T-cell (primary cell): ENCODE measurements at regions not wholly inside any gene's neighbourhood (a gene's known extent, or its start where the extent isn't known, plus 50 kb on each side); places are given as distances from the start of the nearest gene placed in this dataset.

Experiments
- ATAC-seq, 4 experiments: fragments of 200-7000 bp in 3 of 4; fragments of 150-1000 bp in 1 of 4; cut with Tn5 transposase; replicated peaks in 1 of 4; 1 replicate in 3 of 4; 2 replicates in 1 of 4; pipeline ENCODE4 v1.10.0; 2021; ENCODE audit warnings: moderate library complexity in 3 of 4, mild to moderate bottlenecking in 2 of 4, moderate number of reproducible peaks in 1 of 4
- CTCF ChIA-PET, 2 donors: fragments of 300-600 bp; sonication (Branson Sonifier 250); formaldehyde crosslinking; loops; one replicate each; lab custom pipeline; 2022; ENCODE audit warnings: antibody characterized with exemption in 2 of 2; lab: Charles Lee
- POLR2A ChIA-PET, 2 donors: fragments of 300-600 bp; sonication (Branson Sonifier 250); formaldehyde crosslinking; loops; one replicate each; lab custom pipeline; 2022; ENCODE audit warnings: antibody characterized with exemption in 2 of 2; lab: Charles Lee
- DNase-seq, 35 experiments: peaks; one replicate each; pipeline versions ENCODE4 v3.0.0 to v3.0.0-alpha.2; 2013 to 2023
- H3K27ac ChIP-seq: one replicate; pipeline ENCODE4 v1.5.1; 2013; ENCODE audit warnings: low read length
- H3K27me3 ChIP-seq, 2 experiments: replicated peaks in 1 of 2; 1 replicate in 1 of 2; 2 replicates in 1 of 2; pipeline versions ENCODE4 v1.6.1 to v1.7.0; 2013; ENCODE audit warnings: low read length in 1 of 2, mixed read lengths in 1 of 2; ENCODE audit not compliant: control insufficient read depth in 2 of 2, insufficient read depth in 2 of 2; ENCODE audit errors: extremely low read depth in 1 of 2
- H3K36me3 ChIP-seq, 2 donors: 1 replicate in 1 of 2; 2 replicates in 1 of 2; pipeline versions ENCODE4 v1.6.1 to v1.7.0; 2013; ENCODE audit warnings: low read length in 1 of 2; ENCODE audit not compliant: control insufficient read depth in 2 of 2, insufficient read depth in 1 of 2; ENCODE audit errors: extremely low read depth in 1 of 2
- H3K4me1 ChIP-seq, 2 experiments: 1 replicate in 1 of 2; 2 replicates in 1 of 2; pipeline versions ENCODE4 v1.6.1 to v1.7.0; 2013; ENCODE audit warnings: low read length in 2 of 2, mixed read lengths in 1 of 2; ENCODE audit not compliant: insufficient read depth in 2 of 2, control insufficient read depth in 1 of 2; ENCODE audit errors: extremely low read depth in 1 of 2
- H3K4me3 ChIP-seq, 2 donors: 1 replicate in 1 of 2; 2 replicates in 1 of 2; pipeline versions ENCODE4 v1.5.1 to v1.7.0; 2013; ENCODE audit warnings: mild to moderate bottlenecking in 2 of 2, low read length in 1 of 2, moderate library complexity in 1 of 2; ENCODE audit not compliant: control insufficient read depth in 1 of 2; ENCODE audit errors: extremely low read depth in 1 of 2
- H3K9me3 ChIP-seq: 2 replicates; pipeline ENCODE4 v1.7.0; 2013
- H3K27ac Mint-ChIP-seq, 2 donors: one replicate each; pipeline ENCODE4 v1.8.0; 2020 to 2021; ENCODE audit warnings: mild to moderate bottlenecking in 2 of 2, mixed read lengths in 2 of 2
- H3K27me3 Mint-ChIP-seq, 2 donors: one replicate each; pipeline ENCODE4 v1.8.0; 2021 to 2022; ENCODE audit warnings: mixed read lengths in 2 of 2
- H3K36me3 Mint-ChIP-seq: one replicate; pipeline ENCODE4 v1.8.0; 2021; ENCODE audit warnings: mixed read lengths
- H3K4me1 Mint-ChIP-seq, 3 donors: one replicate each; pipeline ENCODE4 v1.8.0; 2020 to 2022; ENCODE audit warnings: mixed read lengths in 3 of 3, mild to moderate bottlenecking in 1 of 3
- H3K4me3 Mint-ChIP-seq, 3 donors: one replicate each; pipeline ENCODE4 v1.8.0; 2020 to 2022; ENCODE audit warnings: mild to moderate bottlenecking in 3 of 3, mixed read lengths in 3 of 3, moderate library complexity in 3 of 3
- H3K9me3 Mint-ChIP-seq, 3 donors: one replicate each; pipeline ENCODE4 v1.8.0; 2020 to 2022; ENCODE audit warnings: mixed read lengths in 3 of 3
- WGBS: methylation state at CpG from one replicate; pipeline ENCODE4 v1.1.5; 2013; ENCODE audit warnings: missing lambda C conversion rate; ENCODE audit not compliant: insufficient coverage; 5-methylcytosine and 5-hydroxymethylcytosine counted together

DNA sequence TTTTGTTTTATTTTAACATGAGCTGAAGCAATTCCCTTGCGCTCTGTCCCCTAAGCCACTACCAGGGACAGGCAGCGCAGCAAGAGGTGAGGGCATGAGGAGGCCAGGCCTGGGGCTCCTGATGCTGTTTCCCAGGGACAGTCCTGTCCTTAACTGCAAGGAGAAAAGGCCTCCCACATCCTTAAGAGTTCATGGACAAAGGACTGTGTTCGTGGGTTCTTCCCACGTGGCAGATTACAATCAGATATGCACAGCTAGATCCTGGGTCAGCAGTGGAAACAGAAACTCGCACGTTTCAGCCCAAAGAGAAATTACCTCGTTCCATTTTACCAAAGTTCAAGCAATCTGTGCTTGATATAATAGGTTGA is 85.8 kb downstream of the MIS18A start:
- H3K4me3 Mint-ChIP-seq, result no peak overlapping the region
- H3K4me1 Mint-ChIP-seq, result no peaks in the 10 kb centered on the region
- Histone ChIP-seq H3K4me3 (no peak overlapping the region), H3K4me1 (no peaks in the 10 kb centered on the region), H3K27me3 (peaks cover 0 to 12% of the 10 kb centered on the region in 2 experiments), H3K27ac (no peak overlapping the region), H3K36me3 (no peaks in the 10 kb centered on the region), H3K9me3 (no peaks in the 10 kb centered on the region)
- ATAC-seq (no peak), DNase-seq (no peak)
- H3K27ac Mint-ChIP-seq, result no peak overlapping the region
- H3K9me3 Mint-ChIP-seq, result no peaks in the 10 kb centered on the region
- H3K36me3 Mint-ChIP-seq, result peaks cover 3% of the 10 kb centered on the region
- H3K27me3 Mint-ChIP-seq, result peaks cover 15 to 20% of the 10 kb centered on the region in 2 donors
- CTCF ChIA-PET, result no interaction called here
- POLR2A ChIA-PET, result interaction anchor here in 1 of 2 donors (0.5 kb wide), 1 partner anchor 33 kb away, joined by 4 read pairs; no protein-coding TSS in a partner anchor
- 65% methylated on average over 4 of the region's 7 CpGs for WGBS

DNA sequence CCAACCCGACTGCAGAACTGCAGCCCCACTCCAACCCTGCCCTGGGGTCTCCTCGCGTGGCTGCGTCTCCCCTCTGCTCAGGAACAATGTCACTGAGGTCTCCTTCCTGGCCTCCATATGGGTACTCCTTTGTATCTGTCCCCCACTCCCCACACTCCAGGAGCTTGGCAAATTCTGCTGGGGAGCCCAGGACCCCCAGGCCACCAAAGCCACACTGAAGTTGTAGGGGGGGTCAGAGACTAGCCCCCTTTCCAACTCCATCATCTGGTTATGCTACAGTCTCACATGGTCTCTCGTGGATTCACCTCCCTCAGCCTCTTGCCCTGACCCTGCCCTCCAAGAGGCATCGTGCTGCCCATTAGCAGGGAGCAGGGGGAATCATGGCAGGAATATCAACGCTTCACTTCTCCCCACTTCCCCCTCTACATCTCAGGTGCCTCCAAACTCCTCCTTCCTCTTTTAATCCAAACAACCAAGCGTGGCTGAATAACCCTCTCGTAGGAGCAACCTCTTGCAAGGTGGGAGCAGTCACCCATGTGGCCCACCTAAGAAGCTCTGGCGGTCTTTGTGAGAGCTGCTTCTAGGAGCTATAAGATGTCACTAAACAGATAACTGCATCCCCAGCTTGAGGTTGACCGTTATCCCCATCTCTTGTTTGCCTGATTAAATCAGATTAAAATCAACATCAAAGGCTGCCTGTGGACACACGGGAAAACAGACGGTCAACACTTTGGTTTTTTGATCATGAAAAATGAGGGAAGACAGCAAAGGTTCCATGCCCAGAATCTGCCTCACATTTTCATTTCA is 86.4 kb downstream of the MIS18A start:
- 77% methylated on average over 8 of the region's 13 CpGs for WGBS
- no peaks in the 10 kb centered on the region for H3K4me1 ChIP-seq
- ATAC-seq (no peak), DNase-seq (no peak)
- H3K4me3 ChIP-seq, result no peak overlapping the region
- H3K36me3 ChIP-seq, result no peaks in the 10 kb centered on the region
- Mint-ChIP-seq H3K4me1 (no peaks in the 10 kb centered on the region), H3K27ac (no peak overlapping the region), H3K9me3 (no peaks in the 10 kb centered on the region), H3K36me3 (peaks cover 3% of the 10 kb centered on the region), H3K4me3 (no peak overlapping the region), H3K27me3 (peaks cover 16 to 23% of the 10 kb centered on the region in 2 donors)
- H3K27ac ChIP-seq, result no peak overlapping the region
- ChIA-PET POLR2A (interaction anchor here in 1 of 2 donors (0.5 kb wide), 1 partner anchor 32 kb away, joined by 4 read pairs; no protein-coding TSS in a partner anchor), CTCF (no interaction called here)
- H3K27me3 ChIP-seq, result peaks cover 0 to 12% of the 10 kb centered on the region in 2 experiments
- no peaks in the 10 kb centered on the region for H3K9me3 ChIP-seq

DNA sequence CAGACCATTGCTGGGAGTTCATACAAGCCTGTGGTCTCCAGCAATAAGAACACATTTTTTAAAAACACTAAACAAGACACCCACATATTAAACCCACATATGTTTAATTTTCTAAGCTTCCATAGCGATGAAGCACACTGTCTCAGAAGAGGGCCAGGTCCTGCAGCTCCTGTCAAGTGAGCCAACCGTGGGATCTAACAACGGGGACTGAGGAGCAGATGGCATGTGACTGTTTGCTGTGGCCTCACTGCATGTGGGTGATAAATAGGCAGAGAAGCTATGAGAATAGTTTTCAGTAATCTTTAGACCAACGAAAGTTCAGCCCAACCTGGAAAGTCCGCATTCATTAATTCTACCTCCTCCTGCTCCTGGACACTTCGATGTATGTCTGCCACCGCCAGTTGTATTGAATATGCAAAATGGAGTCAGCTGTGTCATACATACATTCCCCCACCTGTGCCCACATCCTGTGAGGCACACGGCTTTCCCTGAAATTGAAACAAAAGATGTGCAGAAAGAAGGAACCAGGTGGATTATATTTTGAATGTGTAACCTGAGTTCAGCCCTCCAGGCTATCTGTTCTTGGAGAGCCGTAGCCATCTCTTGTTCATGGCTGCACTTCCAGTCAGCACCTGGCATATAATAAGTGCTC is 88.2 kb downstream of the MIS18A start:
- H3K27me3 Mint-ChIP-seq, result peaks cover 17 to 36% of the 10 kb centered on the region in 2 donors
- no peak overlapping the region for H3K27ac Mint-ChIP-seq
- no peaks in the 10 kb centered on the region for H3K9me3 ChIP-seq
- H3K4me1 ChIP-seq, result no peaks in the 10 kb centered on the region
- no peak overlapping the region for H3K4me3 Mint-ChIP-seq
- 67% methylated on average over 3 of the region's 9 CpGs for WGBS
- ATAC-seq (no peak), DNase-seq (no peak)
- no peaks in the 10 kb centered on the region for H3K36me3 ChIP-seq
- ChIA-PET CTCF (no interaction called here), POLR2A (no interaction called here)
- no peaks in the 10 kb centered on the region for H3K4me1 Mint-ChIP-seq
- H3K4me3 ChIP-seq, result no peak overlapping the region
- peaks cover 3% of the 10 kb centered on the region for H3K36me3 Mint-ChIP-seq
- no peak overlapping the region for H3K27ac ChIP-seq
- no peaks in the 10 kb centered on the region for H3K9me3 Mint-ChIP-seq
- peaks cover 0 to 10% of the 10 kb centered on the region in 2 experiments for H3K27me3 ChIP-seq

DNA sequence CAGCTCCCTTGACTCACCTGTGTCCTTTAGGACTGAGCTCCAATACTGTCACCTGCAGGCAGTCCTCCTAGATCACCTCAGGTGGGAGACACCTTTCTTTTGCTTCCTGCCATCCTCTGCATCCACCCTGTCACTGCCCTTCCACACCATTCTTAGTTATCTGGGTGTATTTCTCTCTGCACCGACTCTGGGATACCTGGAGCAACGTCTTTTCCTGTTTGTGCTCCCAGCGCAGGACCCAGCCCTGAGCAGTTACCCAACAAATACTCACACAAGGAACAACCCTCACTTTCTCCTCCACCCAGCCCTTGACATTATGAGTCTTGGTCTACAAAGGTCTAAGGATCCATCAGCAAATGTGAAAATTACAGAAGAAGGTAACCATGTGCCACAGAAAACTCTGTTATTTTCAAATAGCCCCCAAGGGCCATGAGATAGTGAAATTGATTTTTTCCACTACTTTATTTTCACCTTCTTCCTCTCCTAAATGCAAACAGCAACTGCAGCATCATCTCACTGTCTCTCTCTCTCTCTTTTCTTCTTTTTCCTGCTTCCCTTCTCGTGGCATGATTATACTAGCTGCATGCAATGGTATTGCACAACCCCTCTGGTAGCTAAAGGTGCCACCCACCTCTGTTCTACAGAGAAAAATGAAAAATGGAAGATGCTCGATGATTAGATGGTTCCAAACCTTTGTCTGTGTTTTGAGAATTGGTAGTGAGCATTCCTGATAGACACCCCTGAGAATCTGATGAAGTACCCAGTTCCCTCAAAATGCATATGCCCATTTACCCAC is 89.0 kb downstream of the MIS18A start:
- no peak overlapping the region for H3K4me3 ChIP-seq
- no peaks in the 10 kb centered on the region for H3K9me3 ChIP-seq
- ChIA-PET CTCF (no interaction called here), POLR2A (no interaction called here)
- no peaks in the 10 kb centered on the region for H3K36me3 ChIP-seq
- no peak overlapping the region for H3K27ac ChIP-seq
- H3K4me1 ChIP-seq, result no peaks in the 10 kb centered on the region
- ATAC-seq, result no peak
- no CpG with 5 or more reads among the region's 5 CpGs for WGBS
- DNase-seq, result no peak
- H3K4me1 Mint-ChIP-seq, result no peaks in the 10 kb centered on the region
- peaks cover 17 to 37% of the 10 kb centered on the region in 2 donors for H3K27me3 Mint-ChIP-seq
- H3K4me3 Mint-ChIP-seq, result no peak overlapping the region
- H3K27me3 ChIP-seq, result peaks cover 0 to 14% of the 10 kb centered on the region in 2 experiments
- no peak overlapping the region for H3K27ac Mint-ChIP-seq
- peaks cover 3% of the 10 kb centered on the region for H3K36me3 Mint-ChIP-seq
- no peaks in the 10 kb centered on the region for H3K9me3 Mint-ChIP-seq

DNA sequence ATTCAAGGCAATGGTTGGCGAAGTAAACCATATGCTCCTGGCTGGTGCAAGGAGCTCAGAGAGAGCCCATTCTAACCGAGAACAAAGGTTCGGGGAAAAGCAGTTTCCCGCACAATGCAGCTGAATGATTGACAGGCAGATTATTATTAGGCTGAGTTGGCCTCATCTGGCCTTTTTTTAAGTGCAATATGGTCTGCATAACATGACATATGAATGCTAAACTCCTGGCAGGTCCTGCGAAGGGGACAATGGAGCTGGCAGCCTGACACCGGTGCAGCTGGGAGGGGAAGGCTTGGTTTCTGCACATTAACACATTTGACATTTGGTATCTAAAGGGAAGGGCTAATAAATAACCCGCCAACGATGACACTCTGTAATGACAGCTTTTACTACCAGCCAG is 92.0 kb downstream of the MIS18A start:
- WGBS, result 79% methylated on average over 4 of the region's 8 CpGs
- H3K27me3 Mint-ChIP-seq, result peaks cover 10 to 32% of the 10 kb centered on the region in 2 donors
- no peak overlapping the region for H3K4me3 Mint-ChIP-seq
- ChIA-PET POLR2A (interaction anchor here in 1 of 2 donors (0.6 kb wide), 1 partner anchor 82 kb away, joined by 4 read pairs; no protein-coding TSS in a partner anchor), CTCF (no interaction called here)
- H3K36me3 Mint-ChIP-seq, result peaks cover 3% of the 10 kb centered on the region
- Histone ChIP-seq H3K9me3 (no peaks in the 10 kb centered on the region), H3K27me3 (peaks cover 0 to 6% of the 10 kb centered on the region in 2 experiments), H3K27ac (no peak overlapping the region), H3K4me3 (no peak overlapping the region), H3K36me3 (no peaks in the 10 kb centered on the region), H3K4me1 (no peaks in the 10 kb centered on the region)
- DNase-seq, result no peak
- ATAC-seq, result no peak
- no peaks in the 10 kb centered on the region for H3K9me3 Mint-ChIP-seq
- H3K27ac Mint-ChIP-seq, result no peak overlapping the region
- H3K4me1 Mint-ChIP-seq, result no peaks in the 10 kb centered on the region

DNA sequence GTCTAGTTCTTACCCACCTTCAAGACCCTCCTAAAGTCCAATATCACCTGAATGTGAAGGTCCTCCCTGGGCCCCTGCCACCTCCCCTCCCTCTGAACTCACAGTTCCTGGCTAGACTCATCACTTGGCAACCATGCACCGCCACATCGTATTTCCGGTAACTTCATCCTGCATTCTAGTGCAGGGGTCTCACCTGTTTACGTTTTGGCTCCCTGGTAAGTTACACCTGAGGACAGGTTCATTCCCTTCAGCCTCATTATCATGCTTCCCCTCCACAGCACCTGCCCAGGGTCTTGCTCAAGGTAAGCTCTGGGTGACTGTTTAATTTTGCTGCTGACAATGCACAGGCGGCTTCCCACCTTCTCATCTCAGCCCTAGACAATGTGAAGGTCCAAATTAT is 93.1 kb downstream of the MIS18A start:
- POLR2A ChIA-PET, result no interaction called here
- no peak overlapping the region for H3K4me3 Mint-ChIP-seq
- Histone ChIP-seq H3K27me3 (peaks cover 0 to 4% of the 10 kb centered on the region in 2 experiments), H3K36me3 (no peaks in the 10 kb centered on the region), H3K27ac (no peak overlapping the region), H3K4me3 (no peak overlapping the region), H3K9me3 (no peaks in the 10 kb centered on the region), H3K4me1 (no peaks in the 10 kb centered on the region)
- peaks cover 10 to 32% of the 10 kb centered on the region in 2 donors for H3K27me3 Mint-ChIP-seq
- H3K4me1 Mint-ChIP-seq, result no peaks in the 10 kb centered on the region
- ATAC-seq, result no peak
- H3K27ac Mint-ChIP-seq, result no peak overlapping the region
- 86% methylated on average over 4 of the region's 5 CpGs for WGBS
- CTCF ChIA-PET, result no interaction called here
- no peaks in the 10 kb centered on the region for H3K9me3 Mint-ChIP-seq
- peaks cover 3% of the 10 kb centered on the region for H3K36me3 Mint-ChIP-seq
- no peak for DNase-seq
